IMR-90 (cell line): ENCODE measurements at regions not wholly inside any gene's neighbourhood (a gene's known extent, or its start where the extent isn't known, plus 50 kb on each side); places are given as distances from the start of the nearest gene placed in this dataset.

Experiments
- ATAC-seq: fragments of 200-7000 bp; cut with Tn5 transposase; 2 replicates; pipeline ENCODE4 v1.9.1; 2020; ENCODE audit warnings: low read depth, mild to moderate bottlenecking, moderate library complexity
- BruUV-seq: library from RNA; stranded (reverse); fragments of 400-500 nt; replicated peaks from 2 replicates; lab custom pipeline; 2021; lab: Mats Ljungman, UMichigan
- CTCF ChIA-PET: fragments of 300-600 bp; formaldehyde crosslinking; extraction: SDS; loops from one replicate; lab custom pipeline; 2021; ENCODE audit warnings: antibody characterized with exemption; lab: Yijun Ruan, JAX
- POLR2A ChIA-PET: fragments of 300-600 bp; sonication (Branson Sonifier 250); formaldehyde crosslinking; loops from one replicate; lab custom pipeline; 2022; ENCODE audit warnings: antibody characterized with exemption; ENCODE audit not compliant: unreplicated experiment; lab: Charles Lee
- DNase-seq: peaks from one replicate; pipeline ENCODE4 v3.0.0; 2013
- H2AFZ ChIP-seq: replicated peaks from 2 replicates; pipeline ENCODE3; 2013; ENCODE audit warnings: low read length, mild to moderate bottlenecking; ENCODE audit not compliant: poor library complexity
- H2AK5ac ChIP-seq: 2 replicates; pipeline ENCODE4 v1.6.1; 2013; ENCODE audit warnings: low read depth, low read length, inconsistent platforms
- H2AK9ac ChIP-seq: replicated peaks from 2 replicates; pipeline ENCODE3; 2013; ENCODE audit warnings: mild to moderate bottlenecking, low read depth, low read length, moderate library complexity; ENCODE audit not compliant: poor library complexity
- H2BK120ac ChIP-seq: 2 replicates; pipeline ENCODE4 v1.6.1; 2013; ENCODE audit warnings: low read depth, low read length, inconsistent platforms
- H2BK15ac ChIP-seq: 3 replicates; pipeline ENCODE4 v1.6.1; 2013; ENCODE audit warnings: low read depth, low read length, inconsistent platforms
- H2BK20ac ChIP-seq: 2 replicates; pipeline ENCODE4 v1.6.1; 2013; ENCODE audit warnings: low read depth, mild to moderate bottlenecking, inconsistent platforms, low read length, moderate library complexity
- H2BK5ac ChIP-seq: 2 replicates; pipeline ENCODE4 v1.6.1; 2013; ENCODE audit warnings: mild to moderate bottlenecking, low read depth, low read length, inconsistent platforms; ENCODE audit not compliant: poor library complexity, severe bottlenecking
- H3K14ac ChIP-seq: replicated peaks from 2 replicates; pipeline ENCODE4 v1.6.1; 2013; ENCODE audit warnings: low read depth, low read length, inconsistent platforms
- H3K18ac ChIP-seq: 2 replicates; pipeline ENCODE4 v1.6.1; 2013; ENCODE audit warnings: low read depth, low read length, control low read depth
- H3K23ac ChIP-seq: 2 replicates; pipeline ENCODE4 v1.6.1; 2013; ENCODE audit warnings: low read depth, low read length, inconsistent platforms
- H3K27ac ChIP-seq: 2 replicates; pipeline ENCODE4 v1.5.1; 2013; ENCODE audit warnings: mild to moderate bottlenecking, control low read depth, low read length; ENCODE audit not compliant: insufficient read depth
- H3K27me3 ChIP-seq: 2 replicates; pipeline ENCODE4 v1.6.1; 2013; ENCODE audit warnings: low read length; ENCODE audit not compliant: control insufficient read depth, insufficient read depth
- H3K36me3 ChIP-seq: 2 replicates; pipeline ENCODE4 v1.6.1; 2013; ENCODE audit warnings: low read length, mixed read lengths; ENCODE audit not compliant: control insufficient read depth, insufficient read depth
- H3K4ac ChIP-seq: 2 replicates; pipeline ENCODE4 v1.6.1; 2013; ENCODE audit warnings: low read depth, low read length, inconsistent platforms
- H3K4me1 ChIP-seq: 2 replicates; pipeline ENCODE4 v1.6.1; 2013; ENCODE audit warnings: low read length, mixed read lengths; ENCODE audit not compliant: control insufficient read depth, insufficient read depth
- H3K4me2 ChIP-seq: 2 replicates; pipeline ENCODE4 v1.6.1; 2013; ENCODE audit warnings: low read depth, mild to moderate bottlenecking, control low read depth, low read length, moderate library complexity
- H3K4me3 ChIP-seq: 2 replicates; pipeline ENCODE4 v1.5.1; 2013; ENCODE audit warnings: low read depth, mild to moderate bottlenecking, control low read depth, low read length, moderate library complexity; ENCODE audit not compliant: insufficient read depth
- H3K56ac ChIP-seq: 2 replicates; pipeline ENCODE4 v1.6.1; 2013; ENCODE audit warnings: low read length, inconsistent platforms; ENCODE audit not compliant: insufficient read depth; ENCODE audit errors: extremely low read depth
- H3K79me1 ChIP-seq, 2 experiments: 2 replicates each; pipeline ENCODE4 v1.6.1; 2013; ENCODE audit warnings: low read length in 2 of 2, inconsistent platforms in 1 of 2, low read depth in 1 of 2
- H3K9ac ChIP-seq: 2 replicates; pipeline ENCODE4 v1.6.1; 2013; ENCODE audit warnings: low read depth, low read length, control low read depth
- H3K9me1 ChIP-seq: 2 replicates; pipeline ENCODE4 v1.6.1; 2013; ENCODE audit warnings: low read length, inconsistent platforms; ENCODE audit not compliant: insufficient read depth
- H3K9me3 ChIP-seq: 2 replicates; pipeline ENCODE4 v1.6.1; 2013; ENCODE audit warnings: low read length; ENCODE audit not compliant: control insufficient read depth, insufficient read depth
- H4K20me1 ChIP-seq: 2 replicates; pipeline ENCODE4 v1.6.1; 2013; ENCODE audit warnings: low read length, inconsistent platforms; ENCODE audit not compliant: insufficient read depth
- H4K5ac ChIP-seq: 2 replicates; pipeline ENCODE4 v1.6.1; 2013; ENCODE audit warnings: mild to moderate bottlenecking, low read depth, low read length, control low read depth
- H4K8ac ChIP-seq, 2 experiments: 2 replicates each; pipeline ENCODE4 v1.6.1; 2013; ENCODE audit warnings: low read depth in 2 of 2, low read length in 2 of 2, control low read depth in 1 of 2, inconsistent platforms in 1 of 2
- H4K91ac ChIP-seq: 2 replicates; pipeline ENCODE4 v1.6.1; 2013; ENCODE audit warnings: low read depth, low read length, inconsistent platforms; ENCODE audit not compliant: insufficient read depth
- BHLHE40 ChIP-seq: fragments of 150-350 bp; IDR thresholded peaks from 2 replicates; pipeline ENCODE4 v1.6.1; 2016; ENCODE audit warnings: mild to moderate bottlenecking, low read depth, low read length
- CEBPB ChIP-seq: IDR thresholded peaks from 2 replicates; pipeline ENCODE4 v1.6.1; 2012; ENCODE audit warnings: low read depth, low read length, improper control_type of control experiment
- FOS ChIP-seq: fragments of 150-350 bp; IDR thresholded peaks from 2 replicates; pipeline ENCODE4 v1.6.1; 2016; ENCODE audit warnings: low read depth, low read length
- MXI1 ChIP-seq: IDR thresholded peaks from 2 replicates; pipeline ENCODE4 v1.6.1; 2012; ENCODE audit warnings: low read depth, mild to moderate bottlenecking, low read length, moderate library complexity, borderline replicate concordance
- POLR2A ChIP-seq: IDR thresholded peaks from 2 replicates; pipeline ENCODE4 v1.6.1; 2012; ENCODE audit warnings: mild to moderate bottlenecking, low read depth, low read length
- RAD21 ChIP-seq: IDR thresholded peaks from 2 replicates; pipeline ENCODE4 v1.6.1; 2012; ENCODE audit warnings: low read length, improper control_type of control experiment
- RCOR1 ChIP-seq: IDR thresholded peaks from 2 replicates; pipeline ENCODE4 v1.6.1; 2012; ENCODE audit warnings: mild to moderate bottlenecking, low read length, improper control_type of control experiment; ENCODE audit not compliant: insufficient replicate concordance
- WGBS, 2 experiments: methylation state at CpG; one replicate each; pipeline versions ENCODE4 v1.1.5 to v1.1.7; 2013; ENCODE audit warnings: missing lambda C conversion rate in 2 of 2; ENCODE audit not compliant: insufficient read length in 1 of 2; ENCODE audit errors: extremely low coverage in 2 of 2; 5-methylcytosine and 5-hydroxymethylcytosine counted together
- dilution Hi-C: fragments of 300-500 bp; cut with HindIII; formaldehyde crosslinking; loops from one replicate; pipeline ENCODE4 v1.14.3; 2018; ENCODE audit warnings: low sequenced_read_pairs; ENCODE audit not compliant: unreplicated experiment
- in situ Hi-C: fragments of 300-500 bp; cut with MboI; formaldehyde crosslinking; loops from 3 replicates; pipeline ENCODE4 v1.14.3; 2019; ENCODE audit warnings: low sequenced_read_pairs, inconsistent platforms, mixed read lengths
- intact Hi-C: fragments of 100-400 bp; cut with micrococcal nuclease; formaldehyde crosslinking; loops from 2 replicates; pipeline ENCODE4 v1.10.0; 2022
- TF ChIP-seq, protein P1 (sequence below): fragments of 150-350 bp; IDR thresholded peaks from 2 replicates; pipeline ENCODE4 v1.6.1; 2017; ENCODE audit warnings: mild to moderate bottlenecking, antibody characterized with exemption, low read length, low read depth

DNA sequence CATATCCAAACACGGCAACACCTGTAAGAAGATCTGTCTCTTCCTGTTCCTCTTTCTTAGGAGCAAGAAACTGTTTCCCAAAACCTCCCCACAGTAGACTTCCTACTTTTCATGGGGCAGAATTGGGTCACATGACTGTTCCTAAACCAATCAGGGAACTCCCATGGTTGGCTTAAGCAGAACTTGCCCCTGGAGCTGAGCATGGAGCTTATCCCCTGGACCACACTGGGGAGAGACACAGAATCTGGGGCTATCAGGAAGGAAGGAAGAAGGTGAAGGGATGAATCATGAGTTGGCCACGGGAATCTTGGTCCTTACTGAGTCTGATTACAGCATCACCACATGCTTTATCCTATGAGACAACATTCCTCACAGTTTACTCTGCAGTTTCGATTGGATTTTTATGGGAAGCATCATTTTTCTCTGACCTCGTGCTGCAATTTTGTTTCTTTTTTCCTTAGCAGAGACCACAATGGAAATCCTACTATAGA is 81.8 kb downstream of the CDC7 start:
- H2BK5ac ChIP-seq, result peak overlapping the region; percentile 95
- POLR2A ChIA-PET, result no interaction called here

More for the DNA sequence above, 81.8 kb downstream of the CDC7 start:
- Histone ChIP-seq H4K8ac (peak overlapping the region; percentile 94 to 97), H2AFZ (peak overlapping the region; percentile 44), H3K79me1 (no peaks in the 10 kb centered on the region), H3K9me3 (no peaks in the 10 kb centered on the region), H3K9me1 (peaks cover 20% of the 10 kb centered on the region), H3K14ac (peak overlapping the region; percentile 97), H4K91ac (peak overlapping the region; percentile 99), H4K5ac (peak overlapping the region; percentile 97), H3K23ac (peak overlapping the region; percentile 83), H3K4me2 (peak overlapping the region; percentile 14; the same call in 1 of the 2 replicates), H2AK9ac (peak overlapping the region; percentile 63), H2BK15ac (peak overlapping the region; percentile 96), H2AK5ac (peak overlapping the region; percentile 99), H3K18ac (peak overlapping the region; percentile 91), H3K27me3 (no peaks in the 10 kb centered on the region), H3K9ac (no peak overlapping the region; the same call in 1 of the 2 replicates), H3K4me1 (peaks cover 19% of the 10 kb centered on the region), H3K27ac (peak overlapping the region; percentile 95), H3K56ac (peak overlapping the region; percentile 84), H2BK120ac (peak overlapping the region; percentile 100), H3K4ac (peak overlapping the region; percentile 99), H4K20me1 (no peaks in the 10 kb centered on the region; the same call in 1 of the 2 replicates), H3K36me3 (no peaks in the 10 kb centered on the region), H2BK20ac (peak overlapping the region; percentile 100), H3K4me3 (no peak overlapping the region)
- in situ Hi-C loops, result no loop called here
- intact Hi-C loops, result loop anchor here (1.0 kb wide), 1 partner anchor 304 kb away; the partner anchor contains the start of gene TGFBR3
- TF ChIP-seq MXI1 (no peak; the same call in 1 of the 2 replicates), CEBPB (peak; percentile 88), POLR2A (no peak), BHLHE40 (peak; percentile 53; the same call in 1 of the 2 replicates), RAD21 (0 out of 2 replicates have a peak, but pooled peaks have one; percentile 8), FOS (peak; percentile 78), RCOR1 (peak; percentile 46)
- TF ChIP-seq, protein P1, sequence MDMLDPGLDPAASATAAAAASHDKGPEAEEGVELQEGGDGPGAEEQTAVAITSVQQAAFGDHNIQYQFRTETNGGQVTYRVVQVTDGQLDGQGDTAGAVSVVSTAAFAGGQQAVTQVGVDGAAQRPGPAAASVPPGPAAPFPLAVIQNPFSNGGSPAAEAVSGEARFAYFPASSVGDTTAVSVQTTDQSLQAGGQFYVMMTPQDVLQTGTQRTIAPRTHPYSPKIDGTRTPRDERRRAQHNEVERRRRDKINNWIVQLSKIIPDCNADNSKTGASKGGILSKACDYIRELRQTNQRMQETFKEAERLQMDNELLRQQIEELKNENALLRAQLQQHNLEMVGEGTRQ, result peak; percentile 72
- CTCF ChIA-PET, result interaction anchor here (1.0 to 1.4 kb wide), 2 partner anchors 70 to 302 kb away, joined by 3 read pairs; no protein-coding TSS in a partner anchor
- no CpG with 5 or more reads among the region's 4 CpGs for WGBS, 2 experiments
- peak; percentile 100 for DNase-seq
- no TSS peak for BruUV-seq
- dilution Hi-C loops, result no loop called here
- ATAC-seq, result peak; percentile 82
